Tibial nerve (tissue), 4 donors: ENCODE measurements at regions not wholly inside any gene's neighbourhood (a gene's known extent, or its start where the extent isn't known, plus 50 kb on each side); places are given as distances from the start of the nearest gene placed in this dataset.

Source experiments
- DNase-seq, 2 donors: peaks; one replicate each; pipeline ENCODE4 v3.0.0-alpha.2; 2019; ENCODE audit warnings: low spot score in 2 of 2
- H3K27ac ChIP-seq, 4 donors: fragments of 200-600 bp; sonication (generic) in 3 of 4; one replicate each; pipeline ENCODE4 v1.5.1; 2017 to 2019; ENCODE audit warnings: mild to moderate bottlenecking in 1 of 4
- H3K27me3 ChIP-seq, 2 donors: fragments of 200-600 bp; sonication (generic) in 1 of 2; one replicate each; pipeline versions ENCODE4 v1.5.1 to v1.6.0; 2017 to 2019
- H3K36me3 ChIP-seq, 3 donors: fragments of 200-600 bp; sonication (generic); one replicate each; pipeline ENCODE4 v1.5.1; 2018 to 2019
- H3K4me1 ChIP-seq, 4 donors: fragments of 200-600 bp; sonication (generic) in 3 of 4; one replicate each; pipeline ENCODE4 v1.5.1; 2017 to 2019
- H3K4me3 ChIP-seq, 4 donors: fragments of 200-600 bp; sonication (generic) in 3 of 4; one replicate each; pipeline ENCODE4 v1.5.1; 2017 to 2019; ENCODE audit warnings: mild to moderate bottlenecking in 1 of 4, moderate library complexity in 1 of 4
- H3K9me3 ChIP-seq, 4 donors: fragments of 200-600 bp; sonication (generic) in 3 of 4; one replicate each; pipeline ENCODE4 v1.5.1; 2017 to 2019
- CTCF ChIP-seq, 5 experiments: fragments of 200-600 bp in 3 of 5; fragments of 450-650 bp in 2 of 5; sonication (generic) in 3 of 5; IDR thresholded peaks; one replicate each; pipeline ENCODE4 v1.5.1; 2016 to 2019; ENCODE audit warnings: antibody characterized with exemption in 5 of 5, mild to moderate bottlenecking in 3 of 5, moderate library complexity in 2 of 5
- EP300 ChIP-seq, 2 donors: sonication (generic); formaldehyde crosslinking; IDR thresholded peaks; one replicate each; pipeline ENCODE4 v1.6.1; 2017; ENCODE audit warnings: antibody characterized with exemption in 2 of 2, mild to moderate bottlenecking in 1 of 2
- POLR2A ChIP-seq, 2 donors: fragments of 450-650 bp; IDR thresholded peaks; one replicate each; pipeline ENCODE4 v1.6.1; 2017; ENCODE audit warnings: antibody characterized with exemption in 2 of 2, mild to moderate bottlenecking in 2 of 2, moderate library complexity in 2 of 2
- WGBS, 2 donors: methylation state at CpG; one replicate each; pipeline ENCODE4 v1.1.5; 2018; 5-methylcytosine and 5-hydroxymethylcytosine counted together

GRCh38 chr1:189357317-189357716 lies 1120.3 kb downstream of the BRINP3 start:
- Histone ChIP-seq H3K27me3 (no peaks in the 10 kb centered on the region), H3K4me1 (no peaks in the 10 kb centered on the region), H3K9me3 (no peaks in the 10 kb centered on the region), H3K36me3 (no peaks in the 10 kb centered on the region), H3K27ac (no peak overlapping the region), H3K4me3 (no peak overlapping the region)
- no peak for DNase-seq
- no peak for TF ChIP-seq CTCF (IDR thresholded peaks at IDR 0.05)
- no peak for TF ChIP-seq POLR2A (IDR thresholded peaks at IDR 0.05)
- TF ChIP-seq EP300 (IDR thresholded peaks at IDR 0.05): no peak
- 80 to 94% methylated on average over 1 of the region's 1 CpG for WGBS, 2 donors

- H3K9me3 ChIP-seq: peaks cover 0 to 2% (median 0%) of the 10 kb centered on the region in 4 donors
- no peaks in the 10 kb centered on the region for H3K27me3 ChIP-seq
- H3K27ac ChIP-seq: no peak overlapping the region
- no peak for DNase-seq
- no peaks in the 10 kb centered on the region for H3K4me1 ChIP-seq
- no peak overlapping the region for H3K4me3 ChIP-seq
- TF ChIP-seq EP300 (IDR thresholded peaks at IDR 0.05): no peak
- no peak for TF ChIP-seq CTCF (IDR thresholded peaks at IDR 0.05)
- no peak for TF ChIP-seq POLR2A (IDR thresholded peaks at IDR 0.05)
- H3K36me3 ChIP-seq: no peaks in the 10 kb centered on the region
These were observed 1108.1 kb downstream of the BRINP3 start for GRCh38 chr1:189369612-189370011.

GRCh38 chr1:189374816-189375215 lies 1102.8 kb downstream of the BRINP3 start:
- H3K9me3 ChIP-seq: peaks cover 0 to 5% (median 0%) of the 10 kb centered on the region in 4 donors
- WGBS, 2 donors: 29 to 30% methylated on average over 3 of the region's 3 CpGs
- H3K4me3 ChIP-seq: no peak overlapping the region
- no peaks in the 10 kb centered on the region for H3K4me1 ChIP-seq
- no peak for TF ChIP-seq CTCF (IDR thresholded peaks at IDR 0.05)
- TF ChIP-seq POLR2A (IDR thresholded peaks at IDR 0.05): no peak
- TF ChIP-seq EP300 (IDR thresholded peaks at IDR 0.05): no peak
- no peak overlapping the region for H3K27ac ChIP-seq
- H3K36me3 ChIP-seq: no peaks in the 10 kb centered on the region
- H3K27me3 ChIP-seq: no peaks in the 10 kb centered on the region
- DNase-seq: no peak

- TF ChIP-seq EP300 (IDR thresholded peaks at IDR 0.05): no peak
- TF ChIP-seq CTCF (IDR thresholded peaks at IDR 0.05): no peak
- no peak for TF ChIP-seq POLR2A (IDR thresholded peaks at IDR 0.05)
- DNase-seq: no peak
- no peak overlapping the region for H3K27ac ChIP-seq
- H3K4me1 ChIP-seq: no peaks in the 10 kb centered on the region
- no peak overlapping the region for H3K4me3 ChIP-seq
- H3K9me3 ChIP-seq: no peaks in the 10 kb centered on the region
- no peaks in the 10 kb centered on the region for H3K27me3 ChIP-seq
- 24% methylated on average over 1 of the region's 1 CpG for WGBS, 2 donors
- no peaks in the 10 kb centered on the region for H3K36me3 ChIP-seq
These were observed 1072.2 kb downstream of the BRINP3 start for GRCh38 chr1:189405419-189405818.

- no peak overlapping the region for H3K27ac ChIP-seq
- no peak for DNase-seq
- H3K4me3 ChIP-seq: no peak overlapping the region
- no peaks in the 10 kb centered on the region for H3K27me3 ChIP-seq
- 32 to 35% methylated on average over 3 of the region's 3 CpGs for WGBS, 2 donors
- TF ChIP-seq CTCF (IDR thresholded peaks at IDR 0.05) (no peak), POLR2A (IDR thresholded peaks at IDR 0.05) (no peak), EP300 (IDR thresholded peaks at IDR 0.05) (no peak)
- no peaks in the 10 kb centered on the region for H3K4me1 ChIP-seq
- no peaks in the 10 kb centered on the region for H3K36me3 ChIP-seq
- peaks cover 0 to 7% (median 0%) of the 10 kb centered on the region in 4 donors for H3K9me3 ChIP-seq
These were observed 1067.9 kb downstream of the BRINP3 start for GRCh38 chr1:189409774-189410173.
